ENCODE measurements at regions not wholly inside any gene's neighbourhood (a gene's known extent, or its start where the extent isn't known, plus 50 kb on each side); places are given as distances from the start of the nearest gene placed in this dataset.

DNA sequence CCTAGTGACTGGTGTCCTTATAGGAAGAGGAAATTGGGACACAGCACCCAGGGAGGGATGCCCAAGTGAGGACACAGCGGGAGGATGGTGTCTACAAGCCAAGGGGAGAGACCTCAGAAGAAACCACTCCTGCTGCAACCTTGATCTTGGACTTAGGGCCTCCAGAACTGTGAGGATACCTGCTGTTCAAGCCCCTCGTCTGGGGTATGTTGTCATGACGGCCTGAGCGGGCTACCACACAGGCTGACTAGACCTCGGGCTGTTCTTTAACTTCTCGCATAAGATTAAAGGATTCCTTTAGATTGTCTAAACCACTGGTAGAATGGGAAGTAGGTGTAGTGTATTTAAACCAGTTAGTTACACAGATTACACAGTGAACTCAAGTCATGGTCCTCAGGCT is 138.3 kb downstream of the ASB1 start:
- in situ Hi-C loops (cut with MboI; ENCODE audit: low sequenced_read_pairs in 4 of 4), result no loop called here
- Histone ChIP-seq H3K36me3 (no peaks in the 10 kb centered on the region), H3K9me3 (no peaks in the 10 kb centered on the region), H3K27ac (no peak overlapping the region), H3K4me1 (no peaks in the 10 kb centered on the region), H3K4me3 (no peak overlapping the region), H3K27me3 (peaks cover 0 to 3% (median 0%) of the 10 kb centered on the region in 3 donors)
- DNase-seq (no peak), ATAC-seq (no peak)
- TF ChIP-seq, protein P1, sequence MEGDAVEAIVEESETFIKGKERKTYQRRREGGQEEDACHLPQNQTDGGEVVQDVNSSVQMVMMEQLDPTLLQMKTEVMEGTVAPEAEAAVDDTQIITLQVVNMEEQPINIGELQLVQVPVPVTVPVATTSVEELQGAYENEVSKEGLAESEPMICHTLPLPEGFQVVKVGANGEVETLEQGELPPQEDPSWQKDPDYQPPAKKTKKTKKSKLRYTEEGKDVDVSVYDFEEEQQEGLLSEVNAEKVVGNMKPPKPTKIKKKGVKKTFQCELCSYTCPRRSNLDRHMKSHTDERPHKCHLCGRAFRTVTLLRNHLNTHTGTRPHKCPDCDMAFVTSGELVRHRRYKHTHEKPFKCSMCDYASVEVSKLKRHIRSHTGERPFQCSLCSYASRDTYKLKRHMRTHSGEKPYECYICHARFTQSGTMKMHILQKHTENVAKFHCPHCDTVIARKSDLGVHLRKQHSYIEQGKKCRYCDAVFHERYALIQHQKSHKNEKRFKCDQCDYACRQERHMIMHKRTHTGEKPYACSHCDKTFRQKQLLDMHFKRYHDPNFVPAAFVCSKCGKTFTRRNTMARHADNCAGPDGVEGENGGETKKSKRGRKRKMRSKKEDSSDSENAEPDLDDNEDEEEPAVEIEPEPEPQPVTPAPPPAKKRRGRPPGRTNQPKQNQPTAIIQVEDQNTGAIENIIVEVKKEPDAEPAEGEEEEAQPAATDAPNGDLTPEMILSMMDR (IDR thresholded peaks at IDR 0.05 in 4 of 5, conservative IDR thresholded peaks at IDR 0.05 in 1 of 5), result no peak
- TF ChIP-seq POLR2A (IDR thresholded peaks at IDR 0.05), result no peak
- intact Hi-C loops (cut with DNase I; ENCODE audit: low total_unique reads), result no loop called here

DNA sequence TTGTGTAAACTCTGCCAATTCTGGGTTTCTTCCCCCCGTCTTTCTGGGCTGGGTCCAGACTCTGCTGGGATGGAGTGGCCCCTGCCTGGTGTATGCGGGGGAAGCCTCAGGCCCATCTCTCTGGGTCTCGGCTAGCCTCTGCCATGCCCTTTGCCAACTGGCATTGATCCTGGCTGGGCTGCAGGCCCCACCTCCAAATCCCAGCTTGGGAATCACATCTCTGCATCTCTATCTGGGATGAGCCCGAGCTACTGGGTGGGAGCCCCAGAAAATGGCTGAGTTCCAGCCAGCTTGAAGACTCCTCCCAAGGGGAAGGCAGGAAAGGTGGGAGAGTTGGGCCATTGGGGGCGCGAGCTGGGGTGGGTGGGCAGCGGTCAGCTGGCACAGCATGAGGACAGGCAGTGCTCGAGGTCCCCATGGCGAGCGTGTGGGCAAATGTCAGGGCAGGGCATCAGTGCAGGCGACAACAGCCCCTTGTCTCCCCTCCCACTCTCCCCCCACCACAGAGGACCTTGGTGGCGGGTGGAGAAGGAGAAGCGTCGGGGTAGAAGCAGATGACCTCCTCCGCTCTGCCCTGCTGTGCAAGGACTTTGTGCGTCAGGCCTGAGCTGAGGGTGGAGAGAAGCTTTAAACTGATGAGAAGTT is 139.4 kb downstream of the ASB1 start:
- no peak for ATAC-seq
- TF ChIP-seq, protein P1 (IDR thresholded peaks at IDR 0.05 in 4 of 5, conservative IDR thresholded peaks at IDR 0.05 in 1 of 5), result no peak
- no peak for TF ChIP-seq POLR2A (IDR thresholded peaks at IDR 0.05)
- in situ Hi-C loops (cut with MboI; ENCODE audit: low sequenced_read_pairs in 4 of 4), result no loop called here

DNA sequence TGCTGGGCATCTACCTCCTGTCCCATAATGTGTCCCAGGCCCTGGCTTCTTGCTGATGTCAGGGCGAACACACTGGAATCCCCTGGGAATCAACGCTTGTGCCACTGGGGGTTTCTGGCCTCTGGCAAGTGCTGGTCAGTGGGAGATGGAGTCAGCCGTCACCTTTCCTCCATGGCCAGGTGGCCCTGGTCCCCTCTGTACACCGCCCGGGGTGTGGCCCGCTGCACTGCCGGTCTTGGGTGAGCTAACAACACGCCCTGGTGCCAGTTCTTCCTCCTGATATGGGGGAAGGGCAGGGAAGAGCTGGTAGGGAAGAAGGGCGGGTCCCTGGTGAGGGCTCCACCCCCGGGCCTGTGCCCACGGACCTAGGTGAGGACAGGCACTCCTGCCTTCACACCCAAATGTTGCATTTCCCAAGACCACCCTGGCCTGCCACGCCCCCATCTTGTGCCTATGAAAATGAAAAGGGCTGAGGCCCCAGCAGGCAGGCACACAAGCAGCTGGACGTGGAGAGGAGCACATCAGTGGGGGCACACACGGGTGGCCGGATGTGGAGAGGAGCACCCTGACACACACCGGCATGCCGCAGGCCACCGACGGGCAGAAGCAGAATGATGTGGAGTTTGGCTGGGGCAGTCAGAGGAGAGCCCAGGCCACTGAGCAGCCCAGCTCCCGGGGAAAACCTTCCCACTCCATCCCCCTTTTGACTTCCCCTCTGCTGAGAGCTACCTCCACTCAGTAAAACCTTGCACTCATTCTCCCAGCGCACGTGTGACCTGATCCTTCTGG is 140.5 kb downstream of the ASB1 start:
- TF ChIP-seq POLR2A (IDR thresholded peaks at IDR 0.05), result no peak
- TF ChIP-seq, protein P1 (IDR thresholded peaks at IDR 0.05 in 4 of 5, conservative IDR thresholded peaks at IDR 0.05 in 1 of 5), result no peak
- H3K9me3 ChIP-seq, result no peaks in the 10 kb centered on the region
- no peak for ATAC-seq
- no peak overlapping the region for H3K27ac ChIP-seq
- intact Hi-C loops (cut with DNase I; ENCODE audit: low total_unique reads) (no loop called here), in situ Hi-C loops (cut with MboI; ENCODE audit: low sequenced_read_pairs in 4 of 4) (no loop called here)
- DNase-seq, result no peak
- no peaks in the 10 kb centered on the region for H3K36me3 ChIP-seq
- H3K27me3 ChIP-seq, result peaks cover 0 to 3% (median 0%) of the 10 kb centered on the region in 3 donors
- H3K4me1 ChIP-seq, result no peaks in the 10 kb centered on the region
- H3K4me3 ChIP-seq, result no peak overlapping the region

More for the DNA sequence above, 139.4 kb downstream of the ASB1 start:
- Histone ChIP-seq H3K9me3 (no peaks in the 10 kb centered on the region), H3K4me1 (no peaks in the 10 kb centered on the region), H3K4me3 (no peak overlapping the region), H3K27ac (no peak overlapping the region), H3K27me3 (peaks cover 0 to 3% (median 0%) of the 10 kb centered on the region in 3 donors), H3K36me3 (no peaks in the 10 kb centered on the region)
- intact Hi-C loops (cut with DNase I; ENCODE audit: low total_unique reads), result no loop called here
- no peak for DNase-seq

DNA sequence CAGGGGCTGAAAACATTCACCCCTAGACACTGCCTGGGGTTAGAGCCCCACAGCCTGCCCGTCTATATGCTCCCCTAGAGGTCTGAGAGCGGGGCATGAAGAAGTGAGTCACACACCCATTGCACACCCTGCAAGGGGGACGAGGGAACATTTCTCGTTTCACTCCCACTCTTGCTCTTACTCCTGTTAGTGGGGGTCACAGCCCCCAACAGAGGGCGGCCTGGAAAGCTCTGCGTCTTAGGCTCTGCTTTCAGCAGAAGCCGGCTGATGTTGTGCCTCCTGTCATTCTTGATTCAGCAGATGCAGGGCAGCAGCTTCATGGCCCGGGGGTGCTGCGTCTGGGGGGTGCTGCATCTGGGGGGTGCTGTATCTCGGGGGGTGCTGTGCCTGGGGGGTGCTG is 141.3 kb downstream of the ASB1 start:
- in situ Hi-C loops (cut with MboI; ENCODE audit: low sequenced_read_pairs in 4 of 4), result no loop called here
- intact Hi-C loops (cut with DNase I; ENCODE audit: low total_unique reads), result no loop called here
- H3K36me3 ChIP-seq, result no peaks in the 10 kb centered on the region
- DNase-seq, result no peak
- no peak overlapping the region for H3K4me3 ChIP-seq
- H3K4me1 ChIP-seq, result no peaks in the 10 kb centered on the region
- H3K9me3 ChIP-seq, result no peaks in the 10 kb centered on the region
- no peak for TF ChIP-seq POLR2A (IDR thresholded peaks at IDR 0.05)
- TF ChIP-seq, protein P1 (IDR thresholded peaks at IDR 0.05 in 4 of 5, conservative IDR thresholded peaks at IDR 0.05 in 1 of 5), result no peak
- H3K27me3 ChIP-seq, result peaks cover 0 to 3% (median 0%) of the 10 kb centered on the region in 3 donors
- H3K27ac ChIP-seq, result no peak overlapping the region
- ATAC-seq, result no peak
